ENCODE measurements at regions not wholly inside any gene's neighbourhood (a gene's known extent, or its start where the extent isn't known, plus 50 kb on each side); places are given as distances from the start of the nearest gene placed in this dataset.

GRCh38 chr4:127055357-127055756 lies 577.4 kb upstream of the INTU start:
- Histone ChIP-seq H3K4me3 (replicated peaks; ENCODE audit: insufficient read depth, low read length) (no peak overlapping the region), H3K27ac (replicated peaks) (no peak overlapping the region), H3K27me3 (ENCODE audit: insufficient read depth, poor library complexity, severe bottlenecking) (no peaks in the 10 kb centered on the region)
- TF ChIP-seq POLR2AphosphoS5 (IDR thresholded peaks at IDR 0.05; ENCODE audit: low read depth) (no peak), SPI1 (IDR thresholded peaks at IDR 0.05; ENCODE audit: borderline replicate concordance, low read depth) (no peak), REST (IDR thresholded peaks at IDR 0.05; ENCODE audit: insufficient replicate concordance, low read depth) (no peak), GABPA (IDR thresholded peaks at IDR 0.05; ENCODE audit: low read depth) (no peak)
- TF ChIP-seq, protein P1, sequence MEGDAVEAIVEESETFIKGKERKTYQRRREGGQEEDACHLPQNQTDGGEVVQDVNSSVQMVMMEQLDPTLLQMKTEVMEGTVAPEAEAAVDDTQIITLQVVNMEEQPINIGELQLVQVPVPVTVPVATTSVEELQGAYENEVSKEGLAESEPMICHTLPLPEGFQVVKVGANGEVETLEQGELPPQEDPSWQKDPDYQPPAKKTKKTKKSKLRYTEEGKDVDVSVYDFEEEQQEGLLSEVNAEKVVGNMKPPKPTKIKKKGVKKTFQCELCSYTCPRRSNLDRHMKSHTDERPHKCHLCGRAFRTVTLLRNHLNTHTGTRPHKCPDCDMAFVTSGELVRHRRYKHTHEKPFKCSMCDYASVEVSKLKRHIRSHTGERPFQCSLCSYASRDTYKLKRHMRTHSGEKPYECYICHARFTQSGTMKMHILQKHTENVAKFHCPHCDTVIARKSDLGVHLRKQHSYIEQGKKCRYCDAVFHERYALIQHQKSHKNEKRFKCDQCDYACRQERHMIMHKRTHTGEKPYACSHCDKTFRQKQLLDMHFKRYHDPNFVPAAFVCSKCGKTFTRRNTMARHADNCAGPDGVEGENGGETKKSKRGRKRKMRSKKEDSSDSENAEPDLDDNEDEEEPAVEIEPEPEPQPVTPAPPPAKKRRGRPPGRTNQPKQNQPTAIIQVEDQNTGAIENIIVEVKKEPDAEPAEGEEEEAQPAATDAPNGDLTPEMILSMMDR (IDR thresholded peaks at IDR 0.05; ENCODE audit: insufficient read depth, low read length): no peak
- no peak for DNase-seq (ENCODE audit: low read depth in 1 of 2, low spot score in 1 of 2)

DNA sequence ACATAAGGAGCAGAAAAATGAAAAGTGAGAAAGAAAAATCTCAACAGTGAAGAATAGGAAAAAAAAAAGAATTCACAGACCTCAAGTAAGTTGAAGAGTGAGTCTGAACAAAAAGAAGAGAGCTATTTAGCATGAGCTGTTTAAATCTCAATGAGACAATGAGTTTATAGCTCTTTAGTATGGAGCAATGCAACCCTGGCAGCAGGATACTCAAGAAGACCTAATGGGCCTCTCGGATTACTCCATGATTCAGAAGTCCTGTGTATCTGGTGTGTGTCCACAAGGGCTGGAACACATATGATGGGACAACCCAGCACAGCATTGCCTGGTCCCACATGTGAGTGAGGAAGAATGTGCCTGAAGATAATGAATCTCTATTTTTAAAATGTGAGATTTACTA lies 563.1 kb upstream of the INTU start:
- DNase-seq (ENCODE audit: low read depth in 1 of 2, low spot score in 1 of 2): no peak
- no peaks in the 10 kb centered on the region for H3K27me3 ChIP-seq (ENCODE audit: insufficient read depth, poor library complexity, severe bottlenecking)
- TF ChIP-seq REST (IDR thresholded peaks at IDR 0.05; ENCODE audit: insufficient replicate concordance, low read depth): no peak
- TF ChIP-seq, protein P1 (IDR thresholded peaks at IDR 0.05; ENCODE audit: insufficient read depth, low read length): no peak
- no peak for TF ChIP-seq SPI1 (IDR thresholded peaks at IDR 0.05; ENCODE audit: borderline replicate concordance, low read depth)
- TF ChIP-seq POLR2AphosphoS5 (IDR thresholded peaks at IDR 0.05; ENCODE audit: low read depth): no peak
- TF ChIP-seq GABPA (IDR thresholded peaks at IDR 0.05; ENCODE audit: low read depth): no peak
- no peak overlapping the region for H3K27ac ChIP-seq (replicated peaks)
- no peak overlapping the region for H3K4me3 ChIP-seq (replicated peaks; ENCODE audit: insufficient read depth, low read length)

GRCh38 chr4:127071443-127071842 lies 561.3 kb upstream of the INTU start:
- TF ChIP-seq GABPA (IDR thresholded peaks at IDR 0.05; ENCODE audit: low read depth) (no peak), POLR2AphosphoS5 (IDR thresholded peaks at IDR 0.05; ENCODE audit: low read depth) (no peak), SPI1 (IDR thresholded peaks at IDR 0.05; ENCODE audit: borderline replicate concordance, low read depth) (no peak), REST (IDR thresholded peaks at IDR 0.05; ENCODE audit: insufficient replicate concordance, low read depth) (no peak)
- TF ChIP-seq, protein P1 (IDR thresholded peaks at IDR 0.05; ENCODE audit: insufficient read depth, low read length): no peak
- no peak overlapping the region for H3K27ac ChIP-seq (replicated peaks)
- H3K27me3 ChIP-seq (ENCODE audit: insufficient read depth, poor library complexity, severe bottlenecking): no peaks in the 10 kb centered on the region
- H3K4me3 ChIP-seq (replicated peaks; ENCODE audit: insufficient read depth, low read length): no peak overlapping the region
- no peak for DNase-seq (ENCODE audit: low read depth in 1 of 2, low spot score in 1 of 2)

All from HL-60 (cell line).